MM.1S (cell line): ENCODE measurements at regions not wholly inside any gene's neighbourhood (a gene's known extent, or its start where the extent isn't known, plus 50 kb on each side); places are given as distances from the start of the nearest gene placed in this dataset.

Source experiments
- DNase-seq: peaks from one replicate; pipeline ENCODE4 v3.0.0-alpha.2; 2015
- H2AFZ ChIP-seq: fragments of 300-600 bp; sonication (generic); 2 replicates; pipeline ENCODE4 v1.6.0; 2016; ENCODE audit warnings: antibody characterized with exemption, low read length
- H3F3A ChIP-seq: fragments of 300-600 bp; sonication (generic); 2 replicates; pipeline ENCODE4 v1.6.1; 2016; ENCODE audit warnings: mild to moderate bottlenecking, antibody characterized with exemption, low read length, moderate library complexity, mixed read lengths; ENCODE audit not compliant: insufficient read depth
- H3K27ac ChIP-seq: fragments of 300-600 bp; sonication (generic); 2 replicates; pipeline ENCODE4 v1.5.1; 2016; ENCODE audit warnings: mild to moderate bottlenecking, low read length
- H3K27me3 ChIP-seq: fragments of 300-600 bp; sonication (generic); replicated peaks from 2 replicates; pipeline ENCODE4 v1.6.0; 2016; ENCODE audit warnings: low read length; ENCODE audit not compliant: insufficient read depth
- H3K36me3 ChIP-seq: fragments of 300-600 bp; sonication (generic); replicated peaks from 2 replicates; pipeline ENCODE4 v1.6.1; 2016; ENCODE audit warnings: mild to moderate bottlenecking, low read length, mixed read lengths; ENCODE audit not compliant: insufficient read depth
- H3K4me1 ChIP-seq: fragments of 300-600 bp; sonication (generic); 2 replicates; pipeline ENCODE4 v1.6.1; 2016; ENCODE audit warnings: low read length, mixed read lengths
- H3K4me2 ChIP-seq: fragments of 300-600 bp; sonication (generic); 2 replicates; pipeline ENCODE4 v1.6.0; 2016; ENCODE audit warnings: low read depth, low read length
- H3K4me3 ChIP-seq: fragments of 300-600 bp; sonication (generic); 2 replicates; pipeline ENCODE4 v1.5.1; 2016; ENCODE audit warnings: low read length, mixed read lengths
- H3K79me2 ChIP-seq: fragments of 300-600 bp; sonication (generic); 2 replicates; pipeline ENCODE4 v1.6.1; 2016; ENCODE audit warnings: mixed run types, low read length, mixed read lengths
- H3K9ac ChIP-seq: fragments of 300-600 bp; sonication (generic); 2 replicates; pipeline ENCODE4 v1.6.1; 2016; ENCODE audit warnings: low read length, mixed read lengths
- H3K9me2 ChIP-seq: fragments of 300-600 bp; sonication (generic); replicated peaks from 2 replicates; pipeline ENCODE4 v1.6.1; 2016; ENCODE audit warnings: mild to moderate bottlenecking, low read length, mixed read lengths; ENCODE audit not compliant: insufficient read depth
- H3K9me3 ChIP-seq: fragments of 300-600 bp; sonication (generic); replicated peaks from 2 replicates; pipeline ENCODE4 v1.6.1; 2016; ENCODE audit warnings: mild to moderate bottlenecking, low read length, mixed read lengths; ENCODE audit not compliant: insufficient read depth
- H4K20me1 ChIP-seq: fragments of 300-600 bp; sonication (generic); 2 replicates; pipeline ENCODE4 v1.6.1; 2016; ENCODE audit warnings: mild to moderate bottlenecking, low read length, moderate library complexity, mixed read lengths; ENCODE audit not compliant: insufficient read depth
- EZH2 ChIP-seq: fragments of 300-600 bp; sonication (generic); optimal IDR thresholded peaks from 2 replicates; pipeline ENCODE3; 2017; ENCODE audit warnings: low read depth, mild to moderate bottlenecking, antibody characterized with exemption, low read length, mixed read lengths
- EZH2phosphoT487 ChIP-seq: fragments of 300-600 bp; sonication (generic); IDR thresholded peaks from 2 replicates; pipeline ENCODE4 v1.6.1; 2018; ENCODE audit warnings: antibody characterized with exemption, low read length
- TF ChIP-seq, protein P1 (sequence below): fragments of 300-600 bp; sonication (generic); IDR thresholded peaks from 2 replicates; pipeline ENCODE4 v1.5.1; 2016; ENCODE audit warnings: antibody characterized with exemption, low read length, mixed read lengths

DNA sequence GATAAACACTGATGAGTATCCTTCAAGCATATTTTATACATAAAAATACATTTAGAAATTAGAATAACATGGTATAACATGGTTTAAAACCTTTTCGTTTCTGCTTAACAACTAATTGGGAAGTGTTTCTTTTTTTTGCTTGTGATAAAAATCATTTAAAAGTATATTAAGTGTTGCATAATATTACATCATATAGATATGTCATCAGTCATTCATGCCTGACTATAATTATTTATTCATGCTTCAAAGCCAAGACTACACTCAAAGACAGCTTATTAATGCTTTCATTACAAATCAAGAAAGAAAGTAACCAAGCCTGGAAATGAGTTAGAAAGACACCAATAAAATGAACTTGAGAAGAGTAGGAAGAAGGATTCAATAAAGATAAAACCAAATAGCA is 136.6 kb upstream of the TP63 start:
- Histone ChIP-seq H3K9ac (no peak overlapping the region), H3K9me3 (no peaks in the 10 kb centered on the region), H3K79me2 (no peaks in the 10 kb centered on the region), H3K4me1 (no peaks in the 10 kb centered on the region), H3K27ac (no peak overlapping the region), H4K20me1 (no peaks in the 10 kb centered on the region), H2AFZ (no peak overlapping the region), H3F3A (no peaks in the 10 kb centered on the region), H3K9me2 (no peaks in the 10 kb centered on the region), H3K36me3 (no peaks in the 10 kb centered on the region), H3K4me2 (no peak overlapping the region), H3K27me3 (no peaks in the 10 kb centered on the region), H3K4me3 (no peak overlapping the region)
- DNase-seq = no peak
- no peak for TF ChIP-seq EZH2phosphoT487
- TF ChIP-seq EZH2 = no peak
- TF ChIP-seq, protein P1, sequence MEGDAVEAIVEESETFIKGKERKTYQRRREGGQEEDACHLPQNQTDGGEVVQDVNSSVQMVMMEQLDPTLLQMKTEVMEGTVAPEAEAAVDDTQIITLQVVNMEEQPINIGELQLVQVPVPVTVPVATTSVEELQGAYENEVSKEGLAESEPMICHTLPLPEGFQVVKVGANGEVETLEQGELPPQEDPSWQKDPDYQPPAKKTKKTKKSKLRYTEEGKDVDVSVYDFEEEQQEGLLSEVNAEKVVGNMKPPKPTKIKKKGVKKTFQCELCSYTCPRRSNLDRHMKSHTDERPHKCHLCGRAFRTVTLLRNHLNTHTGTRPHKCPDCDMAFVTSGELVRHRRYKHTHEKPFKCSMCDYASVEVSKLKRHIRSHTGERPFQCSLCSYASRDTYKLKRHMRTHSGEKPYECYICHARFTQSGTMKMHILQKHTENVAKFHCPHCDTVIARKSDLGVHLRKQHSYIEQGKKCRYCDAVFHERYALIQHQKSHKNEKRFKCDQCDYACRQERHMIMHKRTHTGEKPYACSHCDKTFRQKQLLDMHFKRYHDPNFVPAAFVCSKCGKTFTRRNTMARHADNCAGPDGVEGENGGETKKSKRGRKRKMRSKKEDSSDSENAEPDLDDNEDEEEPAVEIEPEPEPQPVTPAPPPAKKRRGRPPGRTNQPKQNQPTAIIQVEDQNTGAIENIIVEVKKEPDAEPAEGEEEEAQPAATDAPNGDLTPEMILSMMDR = no peak

DNA sequence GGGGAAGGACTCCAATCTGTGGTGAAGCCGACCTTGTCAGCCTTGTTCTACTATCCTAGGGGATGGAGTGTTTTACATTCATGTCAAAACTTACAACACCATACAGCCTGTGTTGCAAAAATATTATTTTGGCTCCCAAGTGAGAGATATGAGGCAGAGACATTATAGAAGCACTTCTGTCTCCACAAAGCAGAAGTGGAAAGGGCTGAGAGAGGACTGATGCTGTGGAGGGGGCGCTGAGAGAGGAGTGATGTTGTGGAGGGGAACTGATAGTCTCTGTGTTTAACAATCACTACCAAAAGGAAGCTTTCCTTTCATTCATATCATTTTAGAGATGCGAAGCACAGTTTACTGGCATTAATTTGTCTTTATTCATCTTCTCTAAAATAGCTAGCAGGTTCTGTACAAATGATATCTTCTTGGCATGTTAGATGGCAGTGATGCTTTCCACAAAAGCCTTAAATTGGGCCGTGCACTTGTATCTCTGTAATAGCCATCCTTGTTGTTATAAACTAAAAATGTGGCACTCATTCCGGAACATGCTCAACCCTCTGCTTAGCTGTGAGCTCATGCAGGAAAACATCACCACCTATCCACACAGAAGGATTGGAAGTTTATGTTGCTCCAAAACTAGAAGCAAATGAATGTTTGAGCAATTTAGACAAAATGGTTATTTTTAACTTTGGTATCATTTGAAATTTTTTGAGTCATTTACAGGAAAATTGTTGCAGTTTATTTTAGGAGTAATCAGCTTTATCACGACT is 134.6 kb upstream of the TP63 start:
- Histone ChIP-seq H3K4me1 (no peaks in the 10 kb centered on the region), H3K27me3 (no peaks in the 10 kb centered on the region), H3K27ac (no peak overlapping the region), H3K9me3 (no peaks in the 10 kb centered on the region), H3K79me2 (no peaks in the 10 kb centered on the region), H3K9ac (no peak overlapping the region), H4K20me1 (no peaks in the 10 kb centered on the region), H3K4me3 (no peak overlapping the region), H3K9me2 (no peaks in the 10 kb centered on the region), H3K4me2 (no peak overlapping the region), H2AFZ (no peak overlapping the region), H3K36me3 (no peaks in the 10 kb centered on the region), H3F3A (no peaks in the 10 kb centered on the region)
- no peak for TF ChIP-seq EZH2phosphoT487
- TF ChIP-seq EZH2 = no peak
- TF ChIP-seq, protein P1 = no peak
- no peak for DNase-seq

DNA sequence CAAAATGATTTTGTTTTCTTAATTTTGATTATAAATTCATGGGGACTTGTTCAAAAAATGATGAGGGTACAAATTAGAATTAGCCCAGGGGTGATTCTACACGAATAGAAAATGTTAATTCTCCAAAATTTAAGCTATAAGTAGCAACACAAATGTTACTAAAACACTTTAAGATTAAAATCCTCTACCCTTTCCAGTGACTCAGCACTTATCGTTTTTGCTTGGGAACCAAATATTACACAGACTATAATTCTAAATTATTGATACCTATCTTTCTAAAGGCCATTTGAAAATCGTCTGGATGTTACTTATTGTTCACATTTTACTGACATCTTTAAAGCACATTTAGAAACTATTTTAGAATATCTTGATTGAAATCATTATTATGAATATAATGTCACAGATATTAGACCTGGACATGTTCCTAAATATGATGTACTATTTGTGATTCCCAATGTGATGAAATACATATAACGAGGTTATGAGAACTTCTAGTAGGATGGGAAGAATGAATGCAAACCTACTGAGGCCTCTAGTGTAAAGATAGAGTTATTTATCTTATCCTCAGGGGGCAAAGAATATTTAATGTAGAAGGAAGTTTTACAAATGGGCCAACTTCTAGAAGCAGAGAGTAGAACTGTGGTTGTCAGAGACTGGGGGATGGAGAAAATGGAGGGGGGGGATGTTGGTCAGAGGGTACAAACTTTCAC is 132.0 kb upstream of the TP63 start:
- H3K27ac ChIP-seq = no peak overlapping the region
- DNase-seq = no peak
- no peaks in the 10 kb centered on the region for H3K9me2 ChIP-seq
- H2AFZ ChIP-seq = no peak overlapping the region
- H3K36me3 ChIP-seq = no peaks in the 10 kb centered on the region
- H3K9me3 ChIP-seq = no peaks in the 10 kb centered on the region
- H3F3A ChIP-seq = no peaks in the 10 kb centered on the region
- no peak for TF ChIP-seq EZH2
- no peaks in the 10 kb centered on the region for H3K79me2 ChIP-seq
- H3K4me1 ChIP-seq = no peaks in the 10 kb centered on the region
- H3K27me3 ChIP-seq = no peaks in the 10 kb centered on the region
- no peaks in the 10 kb centered on the region for H4K20me1 ChIP-seq
- no peak overlapping the region for H3K9ac ChIP-seq
- H3K4me2 ChIP-seq = no peak overlapping the region
- H3K4me3 ChIP-seq = no peak overlapping the region

DNA sequence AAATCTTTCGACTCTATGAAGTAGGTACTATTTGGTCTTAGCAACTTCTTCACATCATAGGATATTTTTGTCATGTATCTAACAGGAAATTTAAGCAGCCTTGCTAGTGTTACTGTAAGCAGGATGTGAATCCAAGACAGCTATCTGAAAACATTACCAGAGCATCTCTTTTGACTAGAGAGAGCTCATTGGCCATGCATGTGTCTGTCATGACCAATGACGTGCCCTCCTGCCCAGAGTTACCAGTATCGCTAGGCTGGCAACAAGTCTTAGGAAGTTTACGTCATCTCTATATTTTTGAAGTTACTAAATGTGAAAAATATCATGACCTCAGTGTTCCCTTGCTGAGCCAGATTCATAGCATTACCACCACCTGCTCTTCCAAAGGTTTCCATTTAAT is 130.9 kb upstream of the TP63 start:
- Histone ChIP-seq H3K9ac (no peak overlapping the region), H3K4me3 (no peak overlapping the region), H3K79me2 (no peaks in the 10 kb centered on the region), H3K9me3 (no peaks in the 10 kb centered on the region), H3K4me2 (no peak overlapping the region), H4K20me1 (no peaks in the 10 kb centered on the region), H3K27ac (no peak overlapping the region), H3K36me3 (no peaks in the 10 kb centered on the region), H3K4me1 (no peaks in the 10 kb centered on the region), H3K9me2 (no peaks in the 10 kb centered on the region), H3K27me3 (no peaks in the 10 kb centered on the region), H2AFZ (no peak overlapping the region), H3F3A (no peaks in the 10 kb centered on the region)
- TF ChIP-seq, protein P1 = no peak
- no peak for DNase-seq
